ENCODE measurements at regions not wholly inside any gene's neighbourhood (a gene's known extent, or its start where the extent isn't known, plus 50 kb on each side); places are given as distances from the start of the nearest gene placed in this dataset.

DNA sequence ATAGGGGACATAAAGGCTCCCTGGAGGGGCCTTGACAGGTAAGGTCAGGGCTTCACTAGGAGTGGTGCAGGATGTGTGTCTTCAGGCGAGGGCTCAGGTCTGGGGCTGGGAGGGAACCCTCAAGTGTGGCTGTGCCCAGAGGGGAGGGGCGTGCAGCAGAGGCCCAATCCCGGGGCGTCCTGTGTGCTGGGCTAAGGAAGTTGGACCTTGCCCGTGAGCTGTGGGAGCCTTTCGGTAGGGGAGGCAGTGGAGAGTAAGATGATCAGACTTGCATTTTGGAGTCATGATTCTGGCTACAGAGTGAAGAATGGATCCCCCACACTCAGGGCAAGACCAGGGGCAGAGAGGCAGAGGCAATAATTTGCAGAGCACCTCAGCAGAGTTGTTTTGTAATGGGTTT is 145.4 kb downstream of the BUB3 start:
- H3K4me3 ChIP-seq (replicated peaks in 1 of 3; ENCODE audit: low read depth in 2 of 3, low read length in 3 of 3), result no peak overlapping the region
- H3K79me2 ChIP-seq (ENCODE audit: insufficient read depth, low read length), result no peaks in the 10 kb centered on the region
- WGBS (ENCODE audit: insufficient coverage), result 100% methylated on average over 2 of the region's 6 CpGs
- no peaks in the 10 kb centered on the region for H3K36me3 Mint-ChIP-seq
- H3K27me3 Mint-ChIP-seq (ENCODE audit: low read depth in 3 of 3), result peaks cover 4 to 5% (median 4%) of the 10 kb centered on the region in 3 donors
- H3K27me3 ChIP-seq (ENCODE audit: control insufficient read depth in 2 of 2, insufficient read depth in 2 of 2, low read length in 2 of 2), result no peaks in the 10 kb centered on the region
- peaks cover 0 to 20% (median 6%) of the 10 kb centered on the region in 7 donors for H3K9me3 Mint-ChIP-seq
- no peak overlapping the region for H3K27ac Mint-ChIP-seq
- intact Hi-C loops (cut with micrococcal nuclease), result no loop called here
- H4K20me1 ChIP-seq (ENCODE audit: insufficient read depth, low read length), result no peaks in the 10 kb centered on the region
- H3K4me3 Mint-ChIP-seq, result no peak overlapping the region
- TF ChIP-seq, protein P1, sequence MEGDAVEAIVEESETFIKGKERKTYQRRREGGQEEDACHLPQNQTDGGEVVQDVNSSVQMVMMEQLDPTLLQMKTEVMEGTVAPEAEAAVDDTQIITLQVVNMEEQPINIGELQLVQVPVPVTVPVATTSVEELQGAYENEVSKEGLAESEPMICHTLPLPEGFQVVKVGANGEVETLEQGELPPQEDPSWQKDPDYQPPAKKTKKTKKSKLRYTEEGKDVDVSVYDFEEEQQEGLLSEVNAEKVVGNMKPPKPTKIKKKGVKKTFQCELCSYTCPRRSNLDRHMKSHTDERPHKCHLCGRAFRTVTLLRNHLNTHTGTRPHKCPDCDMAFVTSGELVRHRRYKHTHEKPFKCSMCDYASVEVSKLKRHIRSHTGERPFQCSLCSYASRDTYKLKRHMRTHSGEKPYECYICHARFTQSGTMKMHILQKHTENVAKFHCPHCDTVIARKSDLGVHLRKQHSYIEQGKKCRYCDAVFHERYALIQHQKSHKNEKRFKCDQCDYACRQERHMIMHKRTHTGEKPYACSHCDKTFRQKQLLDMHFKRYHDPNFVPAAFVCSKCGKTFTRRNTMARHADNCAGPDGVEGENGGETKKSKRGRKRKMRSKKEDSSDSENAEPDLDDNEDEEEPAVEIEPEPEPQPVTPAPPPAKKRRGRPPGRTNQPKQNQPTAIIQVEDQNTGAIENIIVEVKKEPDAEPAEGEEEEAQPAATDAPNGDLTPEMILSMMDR (IDR thresholded peaks at IDR 0.05), result no peak
- no peak overlapping the region for H3K4me2 ChIP-seq (replicated peaks; ENCODE audit: extremely low read depth, low read length, poor library complexity, severe bottlenecking)
- no peak overlapping the region for H3K27ac ChIP-seq (ENCODE audit: low read depth in 1 of 2, low read length in 2 of 2)
- no peaks in the 10 kb centered on the region for H3K4me1 Mint-ChIP-seq
- H3K9ac ChIP-seq (ENCODE audit: insufficient read depth, low read length, poor library complexity, severe bottlenecking), result no peak overlapping the region
- H3K36me3 ChIP-seq (replicated peaks in 1 of 2; ENCODE audit: control insufficient read depth in 1 of 2, insufficient read depth in 2 of 2, low read length in 2 of 2), result no peaks in the 10 kb centered on the region
- no peak overlapping the region for H2AFZ ChIP-seq (ENCODE audit: insufficient read depth, low read depth, low read length, poor library complexity, severe bottlenecking)
- H3K9me3 ChIP-seq (replicated peaks in 1 of 2; ENCODE audit: control insufficient read depth in 1 of 2, insufficient read depth in 1 of 2, low read length in 2 of 2), result peaks cover 0 to 9% of the 10 kb centered on the region in 2 donors
- H3K4me1 ChIP-seq (ENCODE audit: control insufficient read depth in 1 of 2, insufficient read depth in 2 of 2, low read length in 2 of 2), result no peaks in the 10 kb centered on the region
- DNase-seq, result no peak

- no peaks in the 10 kb centered on the region for H3K36me3 Mint-ChIP-seq
- peak overlapping the region in 1 of 7 donors; percentile 70 for H3K27ac Mint-ChIP-seq
- no peak overlapping the region for H3K4me2 ChIP-seq (replicated peaks; ENCODE audit: extremely low read depth, low read length, poor library complexity, severe bottlenecking)
- WGBS (ENCODE audit: insufficient coverage), result 76% methylated on average over 7 of the region's 10 CpGs
- peaks cover 0 to 5% of the 10 kb centered on the region in 2 donors for H3K9me3 ChIP-seq (replicated peaks in 1 of 2; ENCODE audit: control insufficient read depth in 1 of 2, insufficient read depth in 1 of 2, low read length in 2 of 2)
- no peak overlapping the region for H2AFZ ChIP-seq (ENCODE audit: insufficient read depth, low read depth, low read length, poor library complexity, severe bottlenecking)
- H4K20me1 ChIP-seq (ENCODE audit: insufficient read depth, low read length), result no peaks in the 10 kb centered on the region
- H3K27ac ChIP-seq (ENCODE audit: low read depth in 1 of 2, low read length in 2 of 2), result no peak overlapping the region
- H3K9me3 Mint-ChIP-seq, result peaks cover 0 to 16% (median 5%) of the 10 kb centered on the region in 7 donors
- H3K4me3 Mint-ChIP-seq, result no peak overlapping the region
- DNase-seq, result no peak
- H3K4me1 Mint-ChIP-seq, result no peaks in the 10 kb centered on the region
- H3K4me3 ChIP-seq (replicated peaks in 1 of 3; ENCODE audit: low read depth in 2 of 3, low read length in 3 of 3), result no peak overlapping the region
- intact Hi-C loops (cut with micrococcal nuclease), result no loop called here
- no peaks in the 10 kb centered on the region for H3K79me2 ChIP-seq (ENCODE audit: insufficient read depth, low read length)
- H3K9ac ChIP-seq (ENCODE audit: insufficient read depth, low read length, poor library complexity, severe bottlenecking), result no peak overlapping the region
- H3K27me3 Mint-ChIP-seq (ENCODE audit: low read depth in 3 of 3), result peaks cover 2 to 5% (median 4%) of the 10 kb centered on the region in 3 donors
- H3K4me1 ChIP-seq (ENCODE audit: control insufficient read depth in 1 of 2, insufficient read depth in 2 of 2, low read length in 2 of 2), result no peaks in the 10 kb centered on the region
- H3K36me3 ChIP-seq (replicated peaks in 1 of 2; ENCODE audit: control insufficient read depth in 1 of 2, insufficient read depth in 2 of 2, low read length in 2 of 2), result no peaks in the 10 kb centered on the region
- TF ChIP-seq, protein P1 (IDR thresholded peaks at IDR 0.05), result no peak
- H3K27me3 ChIP-seq (ENCODE audit: control insufficient read depth in 2 of 2, insufficient read depth in 2 of 2, low read length in 2 of 2), result no peaks in the 10 kb centered on the region
These were observed 147.1 kb downstream of the BUB3 start for GRCh38 chr10:123301077-123301857.
